ENCODE measurements at regions not wholly inside any gene's neighbourhood (a gene's known extent, or its start where the extent isn't known, plus 50 kb on each side); places are given as distances from the start of the nearest gene placed in this dataset.
A peak's percentile ranks its signal among the peaks of the same experiment; 100 is the strongest.

GRCh38 chr4:96713271-96713850, 873.5 kb downstream of the PDHA2 start:
- Histone ChIP-seq H3K23ac (ENCODE audit: low read length) (no peak overlapping the region), H2AK5ac (ENCODE audit: low read length) (no peak overlapping the region), H4K5ac (ENCODE audit: low read length) (no peak overlapping the region), H3K27me3 (ENCODE audit: insufficient read depth, low read length, poor library complexity) (no peaks in the 10 kb centered on the region), H3K18ac (ENCODE audit: low read length) (no peak overlapping the region), H3K9ac (ENCODE audit: low read length) (no peak overlapping the region), H3K27ac (ENCODE audit: low read depth, low read length) (no peak overlapping the region), H3K79me1 (ENCODE audit: low read length) (no peaks in the 10 kb centered on the region), H2BK5ac (ENCODE audit: low read length) (no peak overlapping the region), H2BK120ac (ENCODE audit: low read depth, low read length) (no peak overlapping the region), H3K79me2 (ENCODE audit: control insufficient read depth, insufficient read depth, low read length) (no peaks in the 10 kb centered on the region), H3K56ac (ENCODE audit: low read length) (no peak overlapping the region), H3K4ac (ENCODE audit: low read depth, low read length) (no peak overlapping the region), H4K8ac (ENCODE audit: low read depth, low read length) (no peak overlapping the region), H3K4me3 (ENCODE audit: low read length) (no peak overlapping the region), H3K4me2 (ENCODE audit: low read length) (no peak overlapping the region), H3K36me3 (ENCODE audit: control insufficient read depth, insufficient read depth, low read length) (no peaks in the 10 kb centered on the region), H2BK15ac (replicated peaks; ENCODE audit: low read depth) (no peak overlapping the region), H3K4me1 (ENCODE audit: control insufficient read depth, low read depth, low read length) (no peaks in the 10 kb centered on the region)
- no CpG with 5 or more reads among the region's 7 CpGs for WGBS (ENCODE audit: extremely low coverage, insufficient coverage, low lambda C conversion rate)
- DNase-seq, result no peak

GRCh38 chr4:96729641-96730040, 889.7 kb downstream of the PDHA2 start:
- H3K23ac ChIP-seq (ENCODE audit: low read length), result no peak overlapping the region
- H3K4me3 ChIP-seq (ENCODE audit: low read length), result no peak overlapping the region
- H3K56ac ChIP-seq (ENCODE audit: low read length), result no peak overlapping the region
- H3K27ac ChIP-seq (ENCODE audit: low read depth, low read length), result no peak overlapping the region
- DNase-seq, result no peak
- H2BK120ac ChIP-seq (ENCODE audit: low read depth, low read length), result no peak overlapping the region
- H3K79me1 ChIP-seq (ENCODE audit: low read length), result no peaks in the 10 kb centered on the region
- H3K4me1 ChIP-seq (ENCODE audit: control insufficient read depth, low read depth, low read length), result no peaks in the 10 kb centered on the region
- no peak overlapping the region for H4K5ac ChIP-seq (ENCODE audit: low read length)
- no peaks in the 10 kb centered on the region for H3K36me3 ChIP-seq (ENCODE audit: control insufficient read depth, insufficient read depth, low read length)
- no peak overlapping the region for H3K9ac ChIP-seq (ENCODE audit: low read length)
- H3K4me2 ChIP-seq (ENCODE audit: low read length), result no peak overlapping the region
- no peaks in the 10 kb centered on the region for H3K27me3 ChIP-seq (ENCODE audit: insufficient read depth, low read length, poor library complexity)
- H2BK15ac ChIP-seq (replicated peaks; ENCODE audit: low read depth), result no peak overlapping the region
- H3K4ac ChIP-seq (ENCODE audit: low read depth, low read length), result no peak overlapping the region
- no peaks in the 10 kb centered on the region for H3K79me2 ChIP-seq (ENCODE audit: control insufficient read depth, insufficient read depth, low read length)
- H4K8ac ChIP-seq (ENCODE audit: low read depth, low read length), result no peak overlapping the region
- H2AK5ac ChIP-seq (ENCODE audit: low read length), result no peak overlapping the region
- no peak overlapping the region for H3K18ac ChIP-seq (ENCODE audit: low read length)
- H2BK5ac ChIP-seq (ENCODE audit: low read length), result no peak overlapping the region

- H3K4me2 ChIP-seq (ENCODE audit: low read length), result no peak overlapping the region
- H2BK5ac ChIP-seq (ENCODE audit: low read length), result no peak overlapping the region
- no CpG with 5 or more reads among the region's 3 CpGs for WGBS (ENCODE audit: extremely low coverage, insufficient coverage, low lambda C conversion rate)
- H3K4me1 ChIP-seq (ENCODE audit: control insufficient read depth, low read depth, low read length), result no peaks in the 10 kb centered on the region
- no peak overlapping the region for H3K23ac ChIP-seq (ENCODE audit: low read length)
- H3K27ac ChIP-seq (ENCODE audit: low read depth, low read length), result no peak overlapping the region
- H3K4me3 ChIP-seq (ENCODE audit: low read length), result no peak overlapping the region
- no peaks in the 10 kb centered on the region for H3K79me2 ChIP-seq (ENCODE audit: control insufficient read depth, insufficient read depth, low read length)
- H3K27me3 ChIP-seq (ENCODE audit: insufficient read depth, low read length, poor library complexity), result no peaks in the 10 kb centered on the region
- no peak for DNase-seq
- H2BK120ac ChIP-seq (ENCODE audit: low read depth, low read length), result no peak overlapping the region
- H4K5ac ChIP-seq (ENCODE audit: low read length), result no peak overlapping the region
- H3K18ac ChIP-seq (ENCODE audit: low read length), result no peak overlapping the region
- H3K79me1 ChIP-seq (ENCODE audit: low read length), result no peaks in the 10 kb centered on the region
- no peak overlapping the region for H3K4ac ChIP-seq (ENCODE audit: low read depth, low read length)
- H3K9ac ChIP-seq (ENCODE audit: low read length), result no peak overlapping the region
- H3K36me3 ChIP-seq (ENCODE audit: control insufficient read depth, insufficient read depth, low read length), result no peaks in the 10 kb centered on the region
- H2AK5ac ChIP-seq (ENCODE audit: low read length), result no peak overlapping the region
- no peak overlapping the region for H3K56ac ChIP-seq (ENCODE audit: low read length)
- no peak overlapping the region for H2BK15ac ChIP-seq (replicated peaks; ENCODE audit: low read depth)
- H4K8ac ChIP-seq (ENCODE audit: low read depth, low read length), result no peak overlapping the region
Measured at GRCh38 chr4:96730432-96730831, 890.5 kb downstream of the PDHA2 start.

GRCh38 chr4:96736352-96736889, 896.5 kb downstream of the PDHA2 start:
- Histone ChIP-seq H4K5ac (ENCODE audit: low read length) (no peak overlapping the region), H3K79me1 (ENCODE audit: low read length) (no peaks in the 10 kb centered on the region), H3K27me3 (ENCODE audit: insufficient read depth, low read length, poor library complexity) (no peaks in the 10 kb centered on the region), H3K4me1 (ENCODE audit: control insufficient read depth, low read depth, low read length) (no peaks in the 10 kb centered on the region), H3K56ac (ENCODE audit: low read length) (no peak overlapping the region), H2BK5ac (ENCODE audit: low read length) (no peak overlapping the region), H3K23ac (ENCODE audit: low read length) (no peak overlapping the region), H3K4me2 (ENCODE audit: low read length) (no peak overlapping the region), H3K27ac (ENCODE audit: low read depth, low read length) (no peak overlapping the region), H3K36me3 (ENCODE audit: control insufficient read depth, insufficient read depth, low read length) (no peaks in the 10 kb centered on the region), H3K79me2 (ENCODE audit: control insufficient read depth, insufficient read depth, low read length) (no peaks in the 10 kb centered on the region), H3K18ac (ENCODE audit: low read length) (no peak overlapping the region), H3K9ac (ENCODE audit: low read length) (no peak overlapping the region), H2BK15ac (replicated peaks; ENCODE audit: low read depth) (no peak overlapping the region), H2BK120ac (ENCODE audit: low read depth, low read length) (no peak overlapping the region), H2AK5ac (ENCODE audit: low read length) (no peak overlapping the region), H3K4me3 (ENCODE audit: low read length) (no peak overlapping the region), H4K8ac (ENCODE audit: low read depth, low read length) (no peak overlapping the region), H3K4ac (ENCODE audit: low read depth, low read length) (no peak overlapping the region)
- peak; percentile 97 for DNase-seq
- WGBS (ENCODE audit: extremely low coverage, insufficient coverage, low lambda C conversion rate), result no CpG with 5 or more reads among the region's 2 CpGs

- no peak overlapping the region for H2BK5ac ChIP-seq (ENCODE audit: low read length)
- no peaks in the 10 kb centered on the region for H3K79me1 ChIP-seq (ENCODE audit: low read length)
- no peak overlapping the region for H3K9ac ChIP-seq (ENCODE audit: low read length)
- H4K5ac ChIP-seq (ENCODE audit: low read length), result no peak overlapping the region
- H3K79me2 ChIP-seq (ENCODE audit: control insufficient read depth, insufficient read depth, low read length), result no peaks in the 10 kb centered on the region
- H3K27ac ChIP-seq (ENCODE audit: low read depth, low read length), result no peak overlapping the region
- no peak overlapping the region for H3K56ac ChIP-seq (ENCODE audit: low read length)
- no peaks in the 10 kb centered on the region for H3K27me3 ChIP-seq (ENCODE audit: insufficient read depth, low read length, poor library complexity)
- no peak overlapping the region for H3K18ac ChIP-seq (ENCODE audit: low read length)
- no peak overlapping the region for H2BK15ac ChIP-seq (replicated peaks; ENCODE audit: low read depth)
- DNase-seq, result no peak
- no peak overlapping the region for H3K4ac ChIP-seq (ENCODE audit: low read depth, low read length)
- no peak overlapping the region for H2BK120ac ChIP-seq (ENCODE audit: low read depth, low read length)
- no peak overlapping the region for H4K8ac ChIP-seq (ENCODE audit: low read depth, low read length)
- H3K4me2 ChIP-seq (ENCODE audit: low read length), result no peak overlapping the region
- H3K36me3 ChIP-seq (ENCODE audit: control insufficient read depth, insufficient read depth, low read length), result no peaks in the 10 kb centered on the region
- no peak overlapping the region for H2AK5ac ChIP-seq (ENCODE audit: low read length)
- no peak overlapping the region for H3K4me3 ChIP-seq (ENCODE audit: low read length)
- H3K4me1 ChIP-seq (ENCODE audit: control insufficient read depth, low read depth, low read length), result no peaks in the 10 kb centered on the region
- no peak overlapping the region for H3K23ac ChIP-seq (ENCODE audit: low read length)
Measured at GRCh38 chr4:96739101-96739500, 899.2 kb downstream of the PDHA2 start.

- no peak overlapping the region for H3K23ac ChIP-seq (ENCODE audit: low read length)
- H4K5ac ChIP-seq (ENCODE audit: low read length), result no peak overlapping the region
- no peak overlapping the region for H2AK5ac ChIP-seq (ENCODE audit: low read length)
- H3K4me2 ChIP-seq (ENCODE audit: low read length), result no peak overlapping the region
- H3K27ac ChIP-seq (ENCODE audit: low read depth, low read length), result no peak overlapping the region
- no peaks in the 10 kb centered on the region for H3K79me1 ChIP-seq (ENCODE audit: low read length)
- H2BK15ac ChIP-seq (replicated peaks; ENCODE audit: low read depth), result no peak overlapping the region
- H3K56ac ChIP-seq (ENCODE audit: low read length), result no peak overlapping the region
- no CpG with 5 or more reads among the region's 24 CpGs for WGBS (ENCODE audit: extremely low coverage, insufficient coverage, low lambda C conversion rate)
- no peak overlapping the region for H3K9ac ChIP-seq (ENCODE audit: low read length)
- H3K36me3 ChIP-seq (ENCODE audit: control insufficient read depth, insufficient read depth, low read length), result no peaks in the 10 kb centered on the region
- no peaks in the 10 kb centered on the region for H3K4me1 ChIP-seq (ENCODE audit: control insufficient read depth, low read depth, low read length)
- no peak overlapping the region for H3K18ac ChIP-seq (ENCODE audit: low read length)
- no peak overlapping the region for H4K8ac ChIP-seq (ENCODE audit: low read depth, low read length)
- H3K4ac ChIP-seq (ENCODE audit: low read depth, low read length), result no peak overlapping the region
- no peak overlapping the region for H2BK120ac ChIP-seq (ENCODE audit: low read depth, low read length)
- H3K4me3 ChIP-seq (ENCODE audit: low read length), result no peak overlapping the region
- H3K79me2 ChIP-seq (ENCODE audit: control insufficient read depth, insufficient read depth, low read length), result no peaks in the 10 kb centered on the region
- peak; percentile 2 for DNase-seq
- H3K27me3 ChIP-seq (ENCODE audit: insufficient read depth, low read length, poor library complexity), result no peaks in the 10 kb centered on the region
- no peak overlapping the region for H2BK5ac ChIP-seq (ENCODE audit: low read length)
Measured at GRCh38 chr4:96742332-96743014, 902.6 kb downstream of the PDHA2 start.
